SK-N-SH (cell line): ENCODE measurements at regions not wholly inside any gene's neighbourhood (a gene's known extent, or its start where the extent isn't known, plus 50 kb on each side); places are given as distances from the start of the nearest gene placed in this dataset.

Experiments
- CTCF ChIA-PET: fragments of 300-600, 350-600 bp; formaldehyde crosslinking; extraction: SDS; loops from one replicate; lab custom pipeline; 2021; lab: Yijun Ruan, JAX
- POLR2A ChIA-PET: fragments of 350-600 bp; sonication (Branson Sonifier 250); formaldehyde crosslinking; extraction: SDS; loops from one replicate; lab custom pipeline; 2020; ENCODE audit warnings: antibody characterized with exemption, inconsistent platforms; lab: Yijun Ruan, JAX
- DNase-seq: peaks from one replicate; pipeline ENCODE4 v3.0.0; 2012
- H2AFZ ChIP-seq: fragments of 200-600 bp; sonication (generic); 2 replicates; pipeline ENCODE4 v1.8.1; 2016; ENCODE audit warnings: antibody characterized with exemption, mild to moderate bottlenecking, low read depth
- H3F3A ChIP-seq: fragments of 200-600 bp; sonication (generic); replicated peaks from 2 replicates; pipeline ENCODE3; 2016; ENCODE audit warnings: antibody characterized with exemption, mild to moderate bottlenecking; ENCODE audit not compliant: insufficient read depth
- H3K27ac ChIP-seq, 2 experiments: fragments of 200-500 bp in 1 of 2; fragments of 200-600 bp in 1 of 2; sonication (Bioruptor generic) in 1 of 2; sonication (generic), shearing (Covaris generic) in 1 of 2; 2 replicates each; pipeline versions ENCODE4 v1.5.1 to v1.6.1; 2014 to 2016; ENCODE audit warnings: low read depth in 2 of 2, inconsistent platforms in 1 of 2, low read length in 1 of 2, mild to moderate bottlenecking in 1 of 2, mixed read lengths in 1 of 2
- H3K27me3 ChIP-seq: fragments of 200-600 bp; sonication (generic), shearing (Covaris generic); 2 replicates; pipeline ENCODE4 v1.6.1; 2016; ENCODE audit warnings: mixed run types; ENCODE audit not compliant: insufficient read depth
- H3K36me3 ChIP-seq, 2 experiments: fragments of 200-500 bp in 1 of 2; fragments of 200-600 bp in 1 of 2; sonication (Bioruptor generic) in 1 of 2; sonication (generic) in 1 of 2; replicated peaks in 1 of 2; 2 replicates each; pipeline versions ENCODE3 to v1.5.1; 2014 to 2016; ENCODE audit warnings: low read length in 1 of 2, mild to moderate bottlenecking in 1 of 2; ENCODE audit not compliant: insufficient read depth in 2 of 2, control insufficient read depth in 1 of 2
- H3K4me1 ChIP-seq, 2 experiments: fragments of 200-500 bp in 1 of 2; fragments of 200-600 bp in 1 of 2; sonication (Bioruptor generic) in 1 of 2; sonication (generic), shearing (Covaris generic) in 1 of 2; 2 replicates each; pipeline versions ENCODE4 v1.5.1 to v1.6.1; 2014 to 2016; ENCODE audit warnings: low read depth in 1 of 2, low read length in 1 of 2, mixed run types in 1 of 2; ENCODE audit not compliant: insufficient read depth in 2 of 2, control insufficient read depth in 1 of 2
- H3K4me2 ChIP-seq: fragments of 200-600 bp; sonication (generic), shearing (Covaris generic); 2 replicates; pipeline ENCODE4 v1.6.1; 2017; ENCODE audit warnings: mixed run types
- H3K4me3 ChIP-seq, 2 experiments: fragments of 200-500 bp in 1 of 2; fragments of 200-600 bp in 1 of 2; sonication (Bioruptor generic) in 1 of 2; sonication (generic), shearing (Covaris generic) in 1 of 2; 2 replicates each; pipeline versions ENCODE4 v1.5.1 to v1.8.1; 2014 to 2016; ENCODE audit warnings: low read depth in 2 of 2, inconsistent platforms in 1 of 2, low read length in 1 of 2, mild to moderate bottlenecking in 1 of 2, mixed read lengths in 1 of 2, moderate library complexity in 1 of 2
- H3K79me2 ChIP-seq: fragments of 200-600 bp; sonication (generic); 2 replicates; pipeline ENCODE4 v1.8.1; 2017; ENCODE audit warnings: mild to moderate bottlenecking; ENCODE audit not compliant: insufficient read depth
- H3K9ac ChIP-seq: fragments of 200-600 bp; sonication (generic); 2 replicates; pipeline ENCODE4 v1.6.1; 2017; ENCODE audit warnings: mixed run types
- H3K9me2 ChIP-seq: fragments of 200-600 bp; sonication (generic); 2 replicates; pipeline ENCODE4 v1.6.1; 2017; ENCODE audit warnings: mixed run types
- H3K9me3 ChIP-seq: fragments of 200-600 bp; sonication (generic); 2 replicates; pipeline ENCODE4 v1.6.1; 2017; ENCODE audit warnings: mixed run types, mild to moderate bottlenecking, moderate library complexity
- H4K20me1 ChIP-seq: fragments of 200-600 bp; sonication (generic); 2 replicates; pipeline ENCODE4 v1.6.1; 2017; ENCODE audit warnings: mild to moderate bottlenecking, mixed run types; ENCODE audit not compliant: insufficient read depth
- CHD2 ChIP-seq: fragments of 150-350 bp; IDR thresholded peaks from 2 replicates; pipeline ENCODE4 v1.6.1; 2018; ENCODE audit warnings: low read length; ENCODE audit not compliant: partially characterized antibody
- FOXJ3 ChIP-seq: sonication (generic); formaldehyde crosslinking; IDR thresholded peaks from 2 replicates; pipeline ENCODE4 v1.5.1; 2020; ENCODE audit warnings: mild to moderate bottlenecking, missing genetic modification reagents
- GABPA ChIP-seq: IDR thresholded peaks from 2 replicates; pipeline ENCODE4 v1.4.0; 2012; ENCODE audit warnings: low read depth, mild to moderate bottlenecking
- POLR2AphosphoS5 ChIP-seq: IDR thresholded peaks from 2 replicates; pipeline ENCODE4 v1.6.1; 2012; ENCODE audit warnings: low read depth, low read length
- RAD21 ChIP-seq: IDR thresholded peaks from 2 replicates; pipeline ENCODE4 v1.6.1; 2012; ENCODE audit warnings: mild to moderate bottlenecking, low read length
- RFX5 ChIP-seq: IDR thresholded peaks from 2 replicates; pipeline ENCODE4 v1.6.1; 2012; ENCODE audit warnings: mild to moderate bottlenecking, improper control_type of control experiment, low read length
- RXRA ChIP-seq: IDR thresholded peaks from 2 replicates; pipeline ENCODE4 v1.4.0; 2012; ENCODE audit warnings: low read depth, mild to moderate bottlenecking, borderline replicate concordance
- SMC3 ChIP-seq: IDR thresholded peaks from 2 replicates; pipeline ENCODE4 v1.6.1; 2012; ENCODE audit warnings: low read depth, low read length, improper control_type of control experiment
- TEAD4 ChIP-seq: IDR thresholded peaks from 2 replicates; pipeline ENCODE4 v1.4.0; 2012; ENCODE audit warnings: mild to moderate bottlenecking, borderline replicate concordance; ENCODE audit not compliant: insufficient read depth
- WGBS: methylation state at CpG from one replicate; pipeline ENCODE4 v1.1.6; 2017; ENCODE audit warnings: low lambda C conversion rate; 5-methylcytosine and 5-hydroxymethylcytosine counted together
- TF ChIP-seq, protein P1 (sequence below): IDR thresholded peaks from 2 replicates; pipeline ENCODE4; 2012
- TF ChIP-seq, protein P2 (sequence below): IDR thresholded peaks from 2 replicates; pipeline ENCODE4 v1.6.1; 2012; ENCODE audit warnings: mild to moderate bottlenecking, low read depth, low read length, moderate library complexity
- TF ChIP-seq, protein P3 (sequence below): IDR thresholded peaks from 2 replicates; pipeline ENCODE4 v1.4.0; 2012; ENCODE audit warnings: low read depth
- TF ChIP-seq, protein P4 (sequence below): fragments of 200-600 bp; sonication (generic); IDR thresholded peaks from 2 replicates; pipeline ENCODE4 v1.6.1; 2017; ENCODE audit warnings: antibody characterized with exemption, mild to moderate bottlenecking, moderate library complexity

DNA sequence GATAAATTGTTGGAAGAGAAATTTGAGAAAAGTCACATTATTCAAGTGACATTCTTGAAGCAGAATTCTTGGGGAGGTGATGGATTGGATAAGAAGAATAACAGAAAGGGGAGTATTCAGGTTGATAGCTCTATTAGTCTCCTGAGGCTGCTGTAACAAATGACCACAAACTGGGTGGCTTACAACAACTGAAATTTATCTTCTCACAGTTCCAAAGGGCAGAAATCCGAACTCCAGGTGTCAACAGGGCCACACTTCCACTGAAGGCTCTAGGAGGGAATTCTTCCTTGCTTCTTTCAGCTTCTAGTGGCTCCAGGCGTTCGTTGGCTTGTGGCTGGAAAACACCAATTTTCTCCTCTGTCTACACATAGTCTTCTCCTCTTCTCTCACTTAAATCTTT lies 99.8 kb downstream of the TES start:
- DNase-seq, result no peak
- no peaks in the 10 kb centered on the region for H3K79me2 ChIP-seq
- H3K4me3 ChIP-seq, result no peak overlapping the region
- H2AFZ ChIP-seq, result no peak overlapping the region
- H3K27ac ChIP-seq, result no peak overlapping the region
- no peaks in the 10 kb centered on the region for H3F3A ChIP-seq
- peaks cover 0 to 6% of the 10 kb centered on the region in 2 experiments; a peak in 1 of 4 replicates for H3K4me1 ChIP-seq
- TF ChIP-seq RFX5 (no peak), RXRA (no peak), TEAD4 (no peak), CHD2 (no peak)
- TF ChIP-seq, all 33 proteins: peak for 0
- Histone ChIP-seq H4K20me1 (no peaks in the 10 kb centered on the region), H3K27me3 (no peaks in the 10 kb centered on the region), H3K9ac (no peak overlapping the region), H3K9me3 (no peaks in the 10 kb centered on the region), H3K36me3 (no peaks in the 10 kb centered on the region), H3K4me2 (no peak overlapping the region), H3K9me2 (no peaks in the 10 kb centered on the region)
- CTCF ChIA-PET, result no interaction called here
- WGBS, result 51% methylated on average over 3 of the region's 3 CpGs
- POLR2A ChIA-PET, result no interaction called here

DNA sequence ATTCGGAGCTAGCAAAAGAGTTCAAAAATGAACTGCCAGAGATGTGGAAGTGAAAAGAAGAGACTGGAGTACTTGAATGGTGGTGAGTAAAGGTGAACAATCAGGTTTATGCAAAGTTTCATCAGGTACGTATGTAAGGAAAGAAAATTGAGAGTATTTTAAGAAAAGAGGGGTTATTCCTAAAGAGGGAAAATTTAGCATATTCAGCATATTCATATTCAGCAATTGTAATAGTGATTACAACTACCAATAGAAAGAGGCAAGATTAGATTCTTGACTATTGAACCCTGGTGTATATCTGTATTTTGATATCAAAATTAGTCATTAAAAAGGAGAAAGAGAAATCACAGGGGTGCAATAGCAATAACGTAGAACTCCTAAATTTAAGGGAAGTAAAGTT lies 100.9 kb downstream of the TES start:
- POLR2A ChIA-PET, result no interaction called here
- Histone ChIP-seq H3K79me2 (no peaks in the 10 kb centered on the region), H3K9ac (no peak overlapping the region), H3K9me3 (no peaks in the 10 kb centered on the region), H2AFZ (no peak overlapping the region), H3K4me3 (no peak overlapping the region), H3K36me3 (no peaks in the 10 kb centered on the region), H4K20me1 (no peaks in the 10 kb centered on the region), H3K27me3 (no peaks in the 10 kb centered on the region), H3K4me2 (no peak overlapping the region), H3K9me2 (no peaks in the 10 kb centered on the region), H3F3A (peaks cover 9% of the 10 kb centered on the region), H3K27ac (no peak overlapping the region), H3K4me1 (peaks cover 0 to 17% of the 10 kb centered on the region in 2 experiments; a peak in 3 of 4 replicates)
- CTCF ChIA-PET, result no interaction called here
- WGBS, result 71% methylated on average over 3 of the region's 3 CpGs
- DNase-seq, result no peak
- TF ChIP-seq, protein P1, sequence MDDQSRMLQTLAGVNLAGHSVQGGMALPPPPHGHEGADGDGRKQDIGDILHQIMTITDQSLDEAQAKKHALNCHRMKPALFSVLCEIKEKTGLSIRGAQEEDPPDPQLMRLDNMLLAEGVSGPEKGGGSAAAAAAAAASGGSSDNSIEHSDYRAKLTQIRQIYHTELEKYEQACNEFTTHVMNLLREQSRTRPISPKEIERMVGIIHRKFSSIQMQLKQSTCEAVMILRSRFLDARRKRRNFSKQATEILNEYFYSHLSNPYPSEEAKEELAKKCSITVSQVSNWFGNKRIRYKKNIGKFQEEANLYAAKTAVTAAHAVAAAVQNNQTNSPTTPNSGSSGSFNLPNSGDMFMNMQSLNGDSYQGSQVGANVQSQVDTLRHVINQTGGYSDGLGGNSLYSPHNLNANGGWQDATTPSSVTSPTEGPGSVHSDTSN, result no peak
- TF ChIP-seq, protein P2, sequence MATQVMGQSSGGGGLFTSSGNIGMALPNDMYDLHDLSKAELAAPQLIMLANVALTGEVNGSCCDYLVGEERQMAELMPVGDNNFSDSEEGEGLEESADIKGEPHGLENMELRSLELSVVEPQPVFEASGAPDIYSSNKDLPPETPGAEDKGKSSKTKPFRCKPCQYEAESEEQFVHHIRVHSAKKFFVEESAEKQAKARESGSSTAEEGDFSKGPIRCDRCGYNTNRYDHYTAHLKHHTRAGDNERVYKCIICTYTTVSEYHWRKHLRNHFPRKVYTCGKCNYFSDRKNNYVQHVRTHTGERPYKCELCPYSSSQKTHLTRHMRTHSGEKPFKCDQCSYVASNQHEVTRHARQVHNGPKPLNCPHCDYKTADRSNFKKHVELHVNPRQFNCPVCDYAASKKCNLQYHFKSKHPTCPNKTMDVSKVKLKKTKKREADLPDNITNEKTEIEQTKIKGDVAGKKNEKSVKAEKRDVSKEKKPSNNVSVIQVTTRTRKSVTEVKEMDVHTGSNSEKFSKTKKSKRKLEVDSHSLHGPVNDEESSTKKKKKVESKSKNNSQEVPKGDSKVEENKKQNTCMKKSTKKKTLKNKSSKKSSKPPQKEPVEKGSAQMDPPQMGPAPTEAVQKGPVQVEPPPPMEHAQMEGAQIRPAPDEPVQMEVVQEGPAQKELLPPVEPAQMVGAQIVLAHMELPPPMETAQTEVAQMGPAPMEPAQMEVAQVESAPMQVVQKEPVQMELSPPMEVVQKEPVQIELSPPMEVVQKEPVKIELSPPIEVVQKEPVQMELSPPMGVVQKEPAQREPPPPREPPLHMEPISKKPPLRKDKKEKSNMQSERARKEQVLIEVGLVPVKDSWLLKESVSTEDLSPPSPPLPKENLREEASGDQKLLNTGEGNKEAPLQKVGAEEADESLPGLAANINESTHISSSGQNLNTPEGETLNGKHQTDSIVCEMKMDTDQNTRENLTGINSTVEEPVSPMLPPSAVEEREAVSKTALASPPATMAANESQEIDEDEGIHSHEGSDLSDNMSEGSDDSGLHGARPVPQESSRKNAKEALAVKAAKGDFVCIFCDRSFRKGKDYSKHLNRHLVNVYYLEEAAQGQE, result no peak
- TF ChIP-seq, protein P3, sequence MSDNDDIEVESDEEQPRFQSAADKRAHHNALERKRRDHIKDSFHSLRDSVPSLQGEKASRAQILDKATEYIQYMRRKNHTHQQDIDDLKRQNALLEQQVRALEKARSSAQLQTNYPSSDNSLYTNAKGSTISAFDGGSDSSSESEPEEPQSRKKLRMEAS, result no peak
- TF ChIP-seq RFX5 (no peak), GABPA (no peak), SMC3 (no peak), RAD21 (no peak), POLR2AphosphoS5 (no peak), FOXJ3 (no peak)
- TF ChIP-seq, protein P4, sequence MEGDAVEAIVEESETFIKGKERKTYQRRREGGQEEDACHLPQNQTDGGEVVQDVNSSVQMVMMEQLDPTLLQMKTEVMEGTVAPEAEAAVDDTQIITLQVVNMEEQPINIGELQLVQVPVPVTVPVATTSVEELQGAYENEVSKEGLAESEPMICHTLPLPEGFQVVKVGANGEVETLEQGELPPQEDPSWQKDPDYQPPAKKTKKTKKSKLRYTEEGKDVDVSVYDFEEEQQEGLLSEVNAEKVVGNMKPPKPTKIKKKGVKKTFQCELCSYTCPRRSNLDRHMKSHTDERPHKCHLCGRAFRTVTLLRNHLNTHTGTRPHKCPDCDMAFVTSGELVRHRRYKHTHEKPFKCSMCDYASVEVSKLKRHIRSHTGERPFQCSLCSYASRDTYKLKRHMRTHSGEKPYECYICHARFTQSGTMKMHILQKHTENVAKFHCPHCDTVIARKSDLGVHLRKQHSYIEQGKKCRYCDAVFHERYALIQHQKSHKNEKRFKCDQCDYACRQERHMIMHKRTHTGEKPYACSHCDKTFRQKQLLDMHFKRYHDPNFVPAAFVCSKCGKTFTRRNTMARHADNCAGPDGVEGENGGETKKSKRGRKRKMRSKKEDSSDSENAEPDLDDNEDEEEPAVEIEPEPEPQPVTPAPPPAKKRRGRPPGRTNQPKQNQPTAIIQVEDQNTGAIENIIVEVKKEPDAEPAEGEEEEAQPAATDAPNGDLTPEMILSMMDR, result no peak
